GM21381 (cell line): ENCODE measurements at regions not wholly inside any gene's neighbourhood (a gene's known extent, or its start where the extent isn't known, plus 50 kb on each side); places are given as distances from the start of the nearest gene placed in this dataset.

Source experiments
- ATAC-seq: cut with Tn5 transposase; IDR thresholded peaks from one replicate; pipeline ENCODE4 v1.9.1; 2021; ENCODE audit warnings: mild to moderate bottlenecking, moderate library complexity; ENCODE audit not compliant: unreplicated experiment

GRCh38 chr18:29060349-29060748 is 883.4 kb upstream of the CDH2 start:
- no peak for ATAC-seq

GRCh38 chr18:29057703-29058102 is 880.8 kb upstream of the CDH2 start:
- no peak for ATAC-seq

GRCh38 chr18:29056800-29057199 is 879.9 kb upstream of the CDH2 start:
- no peak for ATAC-seq

- ATAC-seq = no peak
Observed at GRCh38 chr18:29041976-29042375, 865.0 kb upstream of the CDH2 start.

GRCh38 chr18:29034113-29034856 is 857.4 kb upstream of the CDH2 start:
- ATAC-seq = no peak

- ATAC-seq = no peak
Observed at GRCh38 chr18:29028560-29028959, 851.6 kb upstream of the CDH2 start.

GRCh38 chr18:29018976-29019375 is 842.0 kb upstream of the CDH2 start:
- no peak for ATAC-seq

- ATAC-seq = no peak
Observed at GRCh38 chr18:29012883-29013465, 836.0 kb upstream of the CDH2 start.

GRCh38 chr18:29012364-29012763 is 835.4 kb upstream of the CDH2 start:
- ATAC-seq = no peak

- ATAC-seq = no peak
Observed at GRCh38 chr18:29009250-29009803, 832.4 kb upstream of the CDH2 start.

- ATAC-seq = no peak
Observed at GRCh38 chr18:29008809-29009208, 831.9 kb upstream of the CDH2 start.

- no peak for ATAC-seq
Observed at GRCh38 chr18:29007986-29008654, 831.2 kb upstream of the CDH2 start.

GRCh38 chr18:29004921-29005320 is 828.0 kb upstream of the CDH2 start:
- ATAC-seq = no peak

- ATAC-seq = no peak
Observed at GRCh38 chr18:29003194-29003593, 826.3 kb upstream of the CDH2 start.

GRCh38 chr18:29002747-29003146 is 825.8 kb upstream of the CDH2 start:
- ATAC-seq = no peak

GRCh38 chr18:28999726-29000125 is 822.8 kb upstream of the CDH2 start:
- ATAC-seq = no peak

GRCh38 chr18:28995319-28995718 is 818.4 kb upstream of the CDH2 start:
- ATAC-seq = no peak

- ATAC-seq = no peak
Observed at GRCh38 chr18:28984731-28985130, 807.8 kb upstream of the CDH2 start.

GRCh38 chr18:28974504-28974903 is 797.6 kb upstream of the CDH2 start:
- ATAC-seq = no peak

GRCh38 chr18:28973324-28973723 is 796.4 kb upstream of the CDH2 start:
- no peak for ATAC-seq

- no peak for ATAC-seq
Observed at GRCh38 chr18:28972333-28972907, 795.5 kb upstream of the CDH2 start.

GRCh38 chr18:28963481-28963880 is 786.6 kb upstream of the CDH2 start:
- ATAC-seq = no peak
